HG02970 (cell line): ENCODE measurements at regions not wholly inside any gene's neighbourhood (a gene's known extent, or its start where the extent isn't known, plus 50 kb on each side); places are given as distances from the start of the nearest gene placed in this dataset.

Experiments used
- ATAC-seq: cut with Tn5 transposase; IDR thresholded peaks from one replicate; pipeline ENCODE4 v1.9.1; 2021; ENCODE audit warnings: mild to moderate bottlenecking, moderate library complexity, moderate number of reproducible peaks; ENCODE audit not compliant: unreplicated experiment, low FRiP score

DNA sequence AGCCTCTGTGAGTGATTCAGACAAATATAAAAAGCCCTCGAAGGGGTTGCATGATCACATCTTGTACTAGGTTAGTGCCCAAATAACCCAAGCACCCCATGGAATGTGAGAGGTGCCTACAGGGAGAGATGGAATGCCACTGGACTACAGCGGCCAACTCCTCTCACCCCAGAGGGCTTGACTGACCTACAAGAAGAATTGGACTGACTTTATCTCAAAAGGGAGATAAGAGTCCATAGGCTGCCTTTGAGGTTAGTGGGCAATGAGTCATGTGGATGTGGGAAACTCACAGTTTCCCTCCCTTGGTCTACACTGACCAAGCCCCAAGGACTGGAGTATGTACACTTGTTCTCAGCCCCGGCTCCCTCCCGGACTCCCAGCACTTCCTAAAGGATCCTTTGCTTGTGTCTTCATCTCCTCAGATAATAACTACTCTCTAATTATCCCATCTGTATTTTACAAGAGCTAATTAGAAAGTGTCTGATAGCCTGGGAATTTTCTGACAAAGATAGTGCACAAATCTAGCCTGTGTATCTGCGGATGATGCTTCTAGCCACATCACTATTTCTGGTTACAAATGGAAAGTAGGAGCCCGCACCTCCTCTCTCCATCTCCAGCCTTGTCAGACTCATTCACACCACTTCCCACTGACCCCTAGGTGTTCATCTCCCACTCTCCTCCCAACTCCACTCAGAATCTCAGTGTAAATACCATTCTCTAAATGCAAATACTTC lies 547.8 kb upstream of the TBL1XR1 start:
- ATAC-seq = no peak

GRCh38 chr3:177745607-177746005 lies 548.3 kb upstream of the TBL1XR1 start:
- no peak for ATAC-seq

GRCh38 chr3:177746337-177746933 lies 549.2 kb upstream of the TBL1XR1 start:
- no peak for ATAC-seq

GRCh38 chr3:177749836-177750235 lies 552.6 kb upstream of the TBL1XR1 start:
- ATAC-seq = no peak

- no peak for ATAC-seq
Observed at GRCh38 chr3:177750436-177750835, 553.2 kb upstream of the TBL1XR1 start.

GRCh38 chr3:177751770-177752169 lies 554.5 kb upstream of the TBL1XR1 start:
- ATAC-seq = no peak

DNA sequence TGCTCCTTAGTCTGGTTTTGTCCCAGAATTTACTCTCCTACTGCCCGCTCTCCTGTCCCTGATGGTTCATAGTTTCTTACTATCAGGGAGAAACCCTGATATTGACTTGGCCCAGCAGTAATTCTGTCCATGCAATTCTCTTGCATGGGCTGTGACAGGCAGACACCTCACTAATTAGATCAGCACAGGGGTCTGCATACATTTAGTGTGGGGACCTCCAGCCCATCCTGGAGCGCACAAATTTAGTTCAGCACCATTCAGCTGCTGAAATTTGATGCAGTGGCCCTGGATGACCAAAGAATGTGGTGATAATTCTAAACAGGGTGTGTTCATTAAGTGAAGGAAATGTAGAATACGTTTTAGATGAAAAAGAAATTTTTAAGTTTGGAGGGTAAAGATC lies 555.5 kb upstream of the TBL1XR1 start:
- ATAC-seq = no peak

GRCh38 chr3:177753451-177754155 lies 556.3 kb upstream of the TBL1XR1 start:
- no peak for ATAC-seq

GRCh38 chr3:177754508-177754921 lies 557.2 kb upstream of the TBL1XR1 start:
- ATAC-seq = no peak

DNA sequence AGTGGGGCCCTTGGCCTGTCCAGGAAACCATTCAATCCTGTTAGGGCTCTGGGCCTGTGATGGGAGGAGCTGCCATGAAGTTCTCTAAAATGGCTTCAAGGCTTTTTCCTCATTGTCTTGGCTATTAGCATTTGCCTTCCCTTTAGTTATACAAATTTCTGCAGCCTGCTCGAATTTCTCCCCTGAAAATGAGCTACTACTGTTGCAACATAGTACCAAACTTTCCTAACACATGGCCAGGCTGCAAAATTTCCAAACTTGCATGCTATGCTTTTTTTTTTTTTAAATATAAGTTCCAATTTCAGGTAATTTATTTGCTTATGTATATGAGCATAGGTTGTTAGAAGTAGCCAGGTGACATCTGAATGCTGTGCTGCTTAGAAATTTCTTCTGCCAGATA lies 560.8 kb upstream of the TBL1XR1 start:
- ATAC-seq = no peak

GRCh38 chr3:177760803-177761202 lies 563.5 kb upstream of the TBL1XR1 start:
- no peak for ATAC-seq

DNA sequence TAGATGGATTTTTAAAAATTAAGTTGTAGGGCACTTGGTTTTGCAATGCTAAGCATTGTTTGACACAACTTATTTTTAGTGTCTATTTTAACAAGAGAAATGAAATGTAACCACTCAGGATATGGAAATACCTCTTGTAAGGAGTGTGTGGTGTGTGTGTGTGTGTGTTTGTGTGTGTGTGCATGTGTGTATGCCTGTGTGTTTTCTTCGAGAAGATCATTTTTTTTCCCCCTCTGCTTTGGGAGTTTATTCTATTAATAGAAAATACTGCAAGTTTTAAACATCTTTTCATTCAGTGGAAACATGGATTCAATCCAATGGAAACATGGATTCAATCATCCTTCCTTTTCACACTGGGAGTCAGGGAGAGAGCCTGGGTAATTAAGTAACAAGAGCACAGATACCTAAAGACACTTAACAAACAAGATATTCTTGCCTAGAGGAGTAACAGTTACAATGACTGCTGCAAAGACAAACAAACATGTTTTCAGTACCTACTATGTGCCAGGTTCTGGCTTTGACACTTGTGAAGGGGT lies 567.2 kb upstream of the TBL1XR1 start:
- ATAC-seq = no peak

GRCh38 chr3:177764933-177765332 lies 567.7 kb upstream of the TBL1XR1 start:
- ATAC-seq = no peak

- no peak for ATAC-seq
Observed at GRCh38 chr3:177770383-177771230, 573.3 kb upstream of the TBL1XR1 start.

DNA sequence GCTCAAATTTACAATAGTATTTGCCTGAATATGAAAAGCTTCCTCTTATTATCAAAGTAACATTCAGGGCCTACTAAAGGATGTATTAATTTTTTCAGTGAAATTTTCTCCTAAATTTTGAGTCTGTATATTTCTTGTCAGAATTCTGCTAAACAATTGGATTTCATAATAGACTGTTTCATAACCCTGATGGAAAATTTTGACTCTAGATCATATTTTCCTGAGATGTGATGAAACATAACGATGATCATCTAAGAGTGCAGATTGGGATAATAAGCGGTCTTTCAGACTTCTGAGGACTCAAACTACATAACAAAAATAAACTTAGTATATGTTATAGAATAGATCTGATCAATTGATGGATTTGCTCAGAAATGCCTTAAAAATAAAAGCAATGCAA lies 574.5 kb upstream of the TBL1XR1 start:
- no peak for ATAC-seq

DNA sequence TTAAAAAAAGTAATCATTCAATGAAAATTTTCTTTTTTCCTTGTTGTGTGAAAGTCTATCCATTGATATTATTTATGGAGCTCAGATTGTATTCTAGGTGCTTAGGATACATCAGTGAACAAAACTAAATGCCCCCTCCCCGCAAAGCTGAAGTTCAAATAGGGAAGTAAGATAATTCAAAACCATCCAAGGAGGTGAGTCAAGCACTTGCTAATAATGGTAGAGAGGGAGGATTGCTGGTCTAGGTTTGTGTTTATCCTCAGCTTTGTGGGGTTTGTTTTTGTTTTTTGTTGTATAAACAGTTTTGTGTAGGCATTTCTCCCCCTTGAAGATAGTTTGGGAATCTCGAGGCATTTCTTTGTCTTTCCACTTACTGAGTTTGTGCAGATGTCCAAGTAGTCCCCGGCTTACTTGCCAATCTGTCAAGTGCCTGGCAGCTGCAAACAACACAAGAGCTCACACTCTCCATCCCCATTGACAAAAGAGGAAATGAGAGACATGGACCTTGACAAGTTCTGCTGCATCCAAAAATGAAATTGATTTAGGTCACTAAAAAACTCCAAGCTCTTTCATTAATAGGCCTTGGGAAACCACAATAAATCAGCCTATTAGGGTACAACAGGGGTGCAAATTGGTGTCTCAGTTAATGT lies 575.8 kb upstream of the TBL1XR1 start:
- no peak for ATAC-seq

DNA sequence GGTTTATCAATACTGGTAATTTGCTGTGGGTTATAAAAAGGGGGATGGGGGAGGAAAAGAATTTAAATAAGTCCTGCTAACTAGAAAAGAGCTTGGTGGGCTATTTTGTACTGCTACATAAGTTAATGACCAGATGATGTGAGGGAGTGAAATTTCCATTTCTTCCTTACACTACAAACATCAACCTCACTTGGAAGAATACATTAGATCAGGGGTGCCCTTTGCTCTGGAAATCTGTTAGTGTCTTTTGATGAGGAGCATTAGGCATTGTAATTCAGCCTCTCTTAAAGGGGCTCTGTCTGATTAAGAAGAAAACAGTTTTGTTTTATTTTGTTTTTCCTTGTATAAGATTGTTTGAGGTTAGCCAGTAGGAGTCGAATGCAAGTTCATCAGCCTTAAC lies 576.4 kb upstream of the TBL1XR1 start:
- no peak for ATAC-seq

- ATAC-seq = no peak
Observed at GRCh38 chr3:177776661-177777101, 579.4 kb upstream of the TBL1XR1 start.

DNA sequence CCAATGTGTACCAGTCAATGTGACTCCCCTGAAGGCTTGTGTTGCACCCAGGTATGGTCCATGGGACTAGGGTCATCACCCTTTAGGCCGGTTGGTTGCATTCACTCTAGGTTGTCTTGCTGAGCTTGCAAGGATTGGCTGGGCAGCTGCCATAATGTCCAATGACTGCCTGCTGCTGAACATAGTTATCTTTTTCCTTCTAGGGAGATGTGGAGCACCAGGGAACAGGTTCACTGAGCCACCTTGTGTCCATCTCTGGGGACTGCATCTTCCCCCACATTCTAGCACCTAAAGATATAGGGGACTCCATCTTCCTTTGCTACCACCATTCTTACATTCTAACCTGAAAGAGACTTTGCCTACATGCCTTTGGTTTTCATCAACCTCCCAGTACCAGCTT lies 580.4 kb upstream of the TBL1XR1 start:
- ATAC-seq = peak; percentile 77

- ATAC-seq = no peak
Observed at GRCh38 chr3:177778633-177779032, 581.4 kb upstream of the TBL1XR1 start.
